ENCODE measurements at regions not wholly inside any gene's neighbourhood (a gene's known extent, or its start where the extent isn't known, plus 50 kb on each side); places are given as distances from the start of the nearest gene placed in this dataset.

- ChIA-PET POLR2A (no interaction called here), CTCF (no interaction called here), RAD21 (ENCODE audit: low non-redundant PET in 1 of 2, low total read pairs in 2 of 2, uncharacterized antibody in 2 of 2, unreplicated experiment in 2 of 2) (no interaction called here)
- no TSS peak for BruUV-seq (replicated peaks)
- TF ChIP-seq JUND (IDR thresholded peaks at IDR 0.05) = no peak
- no peak for TF ChIP-seq ZNF274 (IDR thresholded peaks at IDR 0.05; ENCODE audit: low read depth, low read length)
- Histone ChIP-seq H3K4me3 (replicated peaks in 1 of 2; ENCODE audit: low read depth in 1 of 2, low read length in 2 of 2) (no peak overlapping the region), H3K4me2 (ENCODE audit: low read length) (no peak overlapping the region), H3K9ac (ENCODE audit: low read length) (no peak overlapping the region), H3K9me2 (ENCODE audit: insufficient read depth) (no peaks in the 10 kb centered on the region), H3K4me1 (ENCODE audit: control insufficient read depth in 1 of 2, insufficient read depth in 2 of 2, low read length in 2 of 2) (no peaks in the 10 kb centered on the region), H3K9me3 (ENCODE audit: control insufficient read depth in 1 of 2, insufficient read depth in 1 of 2, low read depth in 1 of 2, low read length in 2 of 2) (no peaks in the 10 kb centered on the region), H3K27ac (ENCODE audit: low read depth, low read length) (no peak overlapping the region), H3K36me3 (ENCODE audit: control insufficient read depth in 1 of 2, insufficient read depth in 2 of 2, low read length in 2 of 2) (no peaks in the 10 kb centered on the region), H3K27me3 (ENCODE audit: insufficient read depth, low read length) (peaks cover 10% of the 10 kb centered on the region), H4K20me1 (ENCODE audit: insufficient read depth) (no peaks in the 10 kb centered on the region), H3K79me2 (ENCODE audit: insufficient read depth, low read length) (no peaks in the 10 kb centered on the region), H2AFZ (ENCODE audit: low read depth, low read length, poor library complexity, severe bottlenecking) (no peak overlapping the region)
- intact Hi-C loops (cut with micrococcal nuclease) = no loop called here
- DNase-seq (ENCODE audit: low read depth, low spot score) (no peak), ATAC-seq (no peak)
These were observed 220.9 kb upstream of the EPHA4 start for GRCh38 chr2:221792971-221793521.

- H3K27me3 ChIP-seq (ENCODE audit: insufficient read depth, low read length) = peaks cover 6% of the 10 kb centered on the region
- no peaks in the 10 kb centered on the region for H3K9me2 ChIP-seq (ENCODE audit: insufficient read depth)
- no peak overlapping the region for H2AFZ ChIP-seq (ENCODE audit: low read depth, low read length, poor library complexity, severe bottlenecking)
- ChIA-PET RAD21 (ENCODE audit: low non-redundant PET in 1 of 2, low total read pairs in 2 of 2, uncharacterized antibody in 2 of 2, unreplicated experiment in 2 of 2) (no interaction called here), POLR2A (no interaction called here), CTCF (no interaction called here)
- ATAC-seq (no peak), DNase-seq (ENCODE audit: low read depth, low spot score) (no peak)
- no peak overlapping the region for H3K4me2 ChIP-seq (ENCODE audit: low read length)
- intact Hi-C loops (cut with micrococcal nuclease) = no loop called here
- H3K4me1 ChIP-seq (ENCODE audit: control insufficient read depth in 1 of 2, insufficient read depth in 2 of 2, low read length in 2 of 2) = no peaks in the 10 kb centered on the region
- no TSS peak for BruUV-seq (replicated peaks)
- H4K20me1 ChIP-seq (ENCODE audit: insufficient read depth) = no peaks in the 10 kb centered on the region
- no peaks in the 10 kb centered on the region for H3K36me3 ChIP-seq (ENCODE audit: control insufficient read depth in 1 of 2, insufficient read depth in 2 of 2, low read length in 2 of 2)
- H3K4me3 ChIP-seq (replicated peaks in 1 of 2; ENCODE audit: low read depth in 1 of 2, low read length in 2 of 2) = no peak overlapping the region
- H3K9ac ChIP-seq (ENCODE audit: low read length) = no peak overlapping the region
- H3K9me3 ChIP-seq (ENCODE audit: control insufficient read depth in 1 of 2, insufficient read depth in 1 of 2, low read depth in 1 of 2, low read length in 2 of 2) = no peaks in the 10 kb centered on the region
- TF ChIP-seq ELF1 (IDR thresholded peaks at IDR 0.05; ENCODE audit: borderline replicate concordance, low read depth) (no peak), EZH2 (IDR thresholded peaks at IDR 0.05) (no peak), RAD21 (IDR thresholded peaks at IDR 0.05; ENCODE audit: low read depth) (no peak), CTCF (IDR thresholded peaks at IDR 0.05 in 2 of 3, conservative IDR thresholded peaks at IDR 0.05 in 1 of 3; ENCODE audit: borderline replicate concordance in 1 of 3, insufficient read depth in 1 of 3, low read depth in 2 of 3, low read length in 2 of 3) (no peak), ZNF274 (IDR thresholded peaks at IDR 0.05; ENCODE audit: low read depth, low read length) (no peak), ATF3 (IDR thresholded peaks at IDR 0.05) (no peak), SIN3A (IDR thresholded peaks at IDR 0.05; ENCODE audit: low read depth) (no peak), EZH2phosphoT487 (IDR thresholded peaks at IDR 0.05; ENCODE audit: borderline replicate concordance) (no peak), MAX (IDR thresholded peaks at IDR 0.05) (no peak), POLR2AphosphoS5 (IDR thresholded peaks at IDR 0.05; ENCODE audit: low read depth, low read length) (no peak), TCF7L2 (IDR thresholded peaks at IDR 0.05; ENCODE audit: borderline replicate concordance, extremely low read depth, insufficient read depth, insufficient read length) (no peak), SRF (IDR thresholded peaks at IDR 0.05; ENCODE audit: low read depth) (no peak), POLR2A (IDR thresholded peaks at IDR 0.05; ENCODE audit: borderline replicate concordance, extremely low read depth, insufficient read depth, insufficient read length) (no peak), ZFX (IDR thresholded peaks at IDR 0.05) (no peak)
- H3K27ac ChIP-seq (ENCODE audit: low read depth, low read length) = no peak overlapping the region
- no peaks in the 10 kb centered on the region for H3K79me2 ChIP-seq (ENCODE audit: insufficient read depth, low read length)
These were observed 219.7 kb upstream of the EPHA4 start for GRCh38 chr2:221791844-221792243.

All from HCT116 (cell line).